ENCODE measurements at regions not wholly inside any gene's neighbourhood (a gene's known extent, or its start where the extent isn't known, plus 50 kb on each side); places are given as distances from the start of the nearest gene placed in this dataset.

GRCh38 chr12:116426391-116427136 lies 132.6 kb upstream of the MAP1LC3B2 start:
- intact Hi-C loops (cut with DNase I; ENCODE audit: low total_unique reads) = loop anchor here (10.0 kb wide), 1 partner anchor 112 kb away; no protein-coding TSS in a partner anchor
- no peaks in the 10 kb centered on the region for H3K27me3 ChIP-seq
- H3K4me1 ChIP-seq = peaks cover 0 to 24% (median 20%) of the 10 kb centered on the region in 4 donors
- H3K4me3 ChIP-seq = no peak overlapping the region
- peak; percentile 39 to 49 for TF ChIP-seq CTCF (IDR thresholded peaks at IDR 0.05)
- DNase-seq = peak; percentile 79 to 88
- peaks cover 0 to 3% (median 0%) of the 10 kb centered on the region in 3 donors for H3K9me3 ChIP-seq
- peak overlapping the region; percentile 16 to 38 for H3K27ac ChIP-seq
- H3K36me3 ChIP-seq = no peaks in the 10 kb centered on the region

- Histone ChIP-seq H3K4me3 (no peak overlapping the region), H3K4me1 (peaks cover 0 to 31% (median 23%) of the 10 kb centered on the region in 4 donors), H3K9me3 (no peaks in the 10 kb centered on the region), H3K36me3 (no peaks in the 10 kb centered on the region), H3K27ac (peak overlapping the region in 1 of 2 donors; percentile 16), H3K27me3 (no peaks in the 10 kb centered on the region)
- no peak for TF ChIP-seq CTCF (IDR thresholded peaks at IDR 0.05)
- intact Hi-C loops (cut with DNase I; ENCODE audit: low total_unique reads) = loop anchor here (10.0 kb wide), 1 partner anchor 113 kb away; no protein-coding TSS in a partner anchor
- no peak for DNase-seq
Observed at GRCh38 chr12:116427200-116427930, 131.8 kb upstream of the MAP1LC3B2 start.

- intact Hi-C loops (cut with DNase I; ENCODE audit: low total_unique reads) = loop anchor here (5.0 to 10.0 kb wide), 2 partner anchors 102 to 115 kb away; no protein-coding TSS in a partner anchor
Observed at GRCh38 chr12:116429826-116430360, 129.3 kb upstream of the MAP1LC3B2 start.

GRCh38 chr12:116430911-116431565 lies 128.1 kb upstream of the MAP1LC3B2 start:
- Histone ChIP-seq H3K36me3 (no peaks in the 10 kb centered on the region), H3K4me3 (no peak overlapping the region), H3K27me3 (no peaks in the 10 kb centered on the region), H3K4me1 (peaks cover 0 to 52% (median 41%) of the 10 kb centered on the region in 4 donors), H3K9me3 (no peaks in the 10 kb centered on the region), H3K27ac (no peak overlapping the region)
- TF ChIP-seq CTCF (IDR thresholded peaks at IDR 0.05) = no peak
- no peak for DNase-seq
- intact Hi-C loops (cut with DNase I; ENCODE audit: low total_unique reads) = loop anchor here (5.0 kb wide), 1 partner anchor 101 kb away; no protein-coding TSS in a partner anchor

More at GRCh38 chr12:116429826-116430360, 129.3 kb upstream of the MAP1LC3B2 start:
- no peak for DNase-seq
- Histone ChIP-seq H3K9me3 (no peaks in the 10 kb centered on the region), H3K4me1 (peaks cover 0 to 53% (median 42%) of the 10 kb centered on the region in 4 donors), H3K27me3 (no peaks in the 10 kb centered on the region), H3K36me3 (no peaks in the 10 kb centered on the region), H3K27ac (no peak overlapping the region), H3K4me3 (no peak overlapping the region)
- no peak for TF ChIP-seq CTCF (IDR thresholded peaks at IDR 0.05)

GRCh38 chr12:116431677-116432300 lies 127.4 kb upstream of the MAP1LC3B2 start:
- no peak for TF ChIP-seq CTCF (IDR thresholded peaks at IDR 0.05)
- no peak overlapping the region for H3K4me3 ChIP-seq
- intact Hi-C loops (cut with DNase I; ENCODE audit: low total_unique reads) = loop anchor here (5.0 kb wide), 1 partner anchor 101 kb away; no protein-coding TSS in a partner anchor
- no peaks in the 10 kb centered on the region for H3K9me3 ChIP-seq
- H3K4me1 ChIP-seq = peaks cover 0 to 47% (median 35%) of the 10 kb centered on the region in 4 donors
- H3K27me3 ChIP-seq = no peaks in the 10 kb centered on the region
- no peaks in the 10 kb centered on the region for H3K36me3 ChIP-seq
- no peak for DNase-seq
- no peak overlapping the region for H3K27ac ChIP-seq
